ENCODE measurements at regions not wholly inside any gene's neighbourhood (a gene's known extent, or its start where the extent isn't known, plus 50 kb on each side); places are given as distances from the start of the nearest gene placed in this dataset.

GRCh38 chr3:41080141-41080540 is 119.2 kb upstream of the CTNNB1 start:
- TF ChIP-seq, protein P1, sequence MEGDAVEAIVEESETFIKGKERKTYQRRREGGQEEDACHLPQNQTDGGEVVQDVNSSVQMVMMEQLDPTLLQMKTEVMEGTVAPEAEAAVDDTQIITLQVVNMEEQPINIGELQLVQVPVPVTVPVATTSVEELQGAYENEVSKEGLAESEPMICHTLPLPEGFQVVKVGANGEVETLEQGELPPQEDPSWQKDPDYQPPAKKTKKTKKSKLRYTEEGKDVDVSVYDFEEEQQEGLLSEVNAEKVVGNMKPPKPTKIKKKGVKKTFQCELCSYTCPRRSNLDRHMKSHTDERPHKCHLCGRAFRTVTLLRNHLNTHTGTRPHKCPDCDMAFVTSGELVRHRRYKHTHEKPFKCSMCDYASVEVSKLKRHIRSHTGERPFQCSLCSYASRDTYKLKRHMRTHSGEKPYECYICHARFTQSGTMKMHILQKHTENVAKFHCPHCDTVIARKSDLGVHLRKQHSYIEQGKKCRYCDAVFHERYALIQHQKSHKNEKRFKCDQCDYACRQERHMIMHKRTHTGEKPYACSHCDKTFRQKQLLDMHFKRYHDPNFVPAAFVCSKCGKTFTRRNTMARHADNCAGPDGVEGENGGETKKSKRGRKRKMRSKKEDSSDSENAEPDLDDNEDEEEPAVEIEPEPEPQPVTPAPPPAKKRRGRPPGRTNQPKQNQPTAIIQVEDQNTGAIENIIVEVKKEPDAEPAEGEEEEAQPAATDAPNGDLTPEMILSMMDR (IDR thresholded peaks at IDR 0.05 in 4 of 5, conservative IDR thresholded peaks at IDR 0.05 in 1 of 5), result no peak
- no peak for TF ChIP-seq POLR2A (IDR thresholded peaks at IDR 0.05)
